Endodermal cell (in vitro differentiated cells): ENCODE measurements at regions not wholly inside any gene's neighbourhood (a gene's known extent, or its start where the extent isn't known, plus 50 kb on each side); places are given as distances from the start of the nearest gene placed in this dataset.

ENCODE experiments used
- DNase-seq: peaks from one replicate; pipeline ENCODE4 v3.0.0-alpha.2; 2017
- H3K27ac ChIP-seq: 2 replicates; pipeline ENCODE4 v1.5.1; 2013; ENCODE audit warnings: mild to moderate bottlenecking, low read depth, low read length, moderate library complexity
- H3K27me3 ChIP-seq: 2 replicates; pipeline ENCODE4 v1.6.1; 2013; ENCODE audit warnings: mild to moderate bottlenecking, low read length, moderate library complexity; ENCODE audit not compliant: insufficient read depth, control insufficient read depth, poor library complexity, severe bottlenecking
- H3K36me3 ChIP-seq: 2 replicates; pipeline ENCODE4 v1.7.0; 2013; ENCODE audit warnings: mild to moderate bottlenecking, low read length, moderate library complexity; ENCODE audit not compliant: control insufficient read depth, insufficient read depth
- H3K4me1 ChIP-seq: one replicate; pipeline ENCODE4 v1.7.0; 2013; ENCODE audit warnings: low read length; ENCODE audit not compliant: control insufficient read depth, insufficient read depth
- H3K4me3 ChIP-seq: 2 replicates; pipeline ENCODE4 v1.5.1; 2013; ENCODE audit warnings: mild to moderate bottlenecking, low read length, moderate library complexity
- H3K9ac ChIP-seq: 2 replicates; pipeline ENCODE4 v1.6.1; 2013; ENCODE audit warnings: mild to moderate bottlenecking, low read length, moderate library complexity; ENCODE audit not compliant: poor library complexity, severe bottlenecking; ENCODE audit errors: extremely low read depth
- H3K9me3 ChIP-seq: 2 replicates; pipeline ENCODE4 v1.6.1; 2013; ENCODE audit warnings: mild to moderate bottlenecking, low read length, moderate library complexity; ENCODE audit not compliant: control insufficient read depth
- H3K27ac Mint-ChIP-seq: 2 replicates; pipeline ENCODE4 v1.8.0; 2020; ENCODE audit warnings: mixed read lengths
- H3K27me3 Mint-ChIP-seq: 2 replicates; pipeline ENCODE4 v1.8.0; 2021; ENCODE audit warnings: mild to moderate bottlenecking, mixed read lengths; ENCODE audit not compliant: insufficient read depth
- H3K36me3 Mint-ChIP-seq: 2 replicates; pipeline ENCODE4 v1.8.0; 2020; ENCODE audit warnings: low read depth, mixed read lengths
- H3K4me1 Mint-ChIP-seq: 2 replicates; pipeline ENCODE4 v1.8.0; 2020; ENCODE audit warnings: mixed read lengths
- H3K4me3 Mint-ChIP-seq: 2 replicates; pipeline ENCODE4 v1.8.0; 2020; ENCODE audit warnings: mild to moderate bottlenecking, moderate library complexity, mixed read lengths
- H3K9me3 Mint-ChIP-seq: 2 replicates; pipeline ENCODE4 v1.8.0; 2020; ENCODE audit warnings: mild to moderate bottlenecking, mixed read lengths
- WGBS, 2 experiments: methylation state at CpG; one replicate each; pipeline versions ENCODE4 v1.1.5 to v1.1.7; 2013; ENCODE audit warnings: missing lambda C conversion rate in 2 of 2, mixed read lengths in 1 of 2; ENCODE audit not compliant: insufficient coverage in 1 of 2, insufficient read length in 1 of 2; 5-methylcytosine and 5-hydroxymethylcytosine counted together
- TF ChIP-seq, protein P1 (sequence below): fragments of 200-600 bp; sonication (generic); conservative IDR thresholded peaks from 2 replicates; pipeline ENCODE4 v1.5.0; 2021; ENCODE audit warnings: antibody characterized with exemption, mild to moderate bottlenecking

DNA sequence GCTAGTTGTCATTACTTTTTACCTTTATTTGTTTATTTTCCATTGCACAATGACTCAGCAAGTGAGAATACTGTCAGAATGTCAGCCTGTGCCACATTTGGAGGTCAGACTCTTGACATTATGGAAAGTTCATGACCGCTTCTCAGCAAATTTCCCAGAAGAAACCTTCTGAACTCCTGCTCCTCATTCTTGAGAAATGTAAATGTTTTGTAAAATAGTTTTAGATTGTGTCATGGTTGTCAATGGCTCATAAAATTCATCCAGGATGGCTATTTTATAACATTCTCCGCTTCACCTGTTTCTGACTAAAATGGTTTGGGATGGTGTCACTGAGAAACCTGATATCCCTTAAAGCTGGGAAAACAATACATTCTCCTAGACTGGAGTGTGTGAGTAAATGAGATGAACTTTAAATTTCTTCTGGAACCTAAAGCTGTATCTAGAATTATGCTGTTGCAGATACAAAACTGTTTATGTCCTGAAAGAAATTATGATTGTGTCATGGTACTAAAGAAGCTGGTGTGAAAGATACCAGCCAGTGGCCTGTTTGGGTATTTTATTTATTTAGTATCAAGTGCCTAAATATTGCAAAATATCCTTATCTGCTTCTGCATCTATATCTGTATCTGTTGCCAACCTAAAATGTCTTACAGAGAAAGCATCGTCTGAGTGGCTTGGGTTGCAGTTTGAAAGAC lies 671.7 kb downstream of the GATA3 start:
- Mint-ChIP-seq H3K9me3 (no peaks in the 10 kb centered on the region), H3K27ac (no peak overlapping the region), H3K27me3 (peaks cover 10% of the 10 kb centered on the region), H3K4me1 (no peaks in the 10 kb centered on the region), H3K36me3 (no peaks in the 10 kb centered on the region), H3K4me3 (no peak overlapping the region)
- H3K27ac ChIP-seq = no peak overlapping the region
- no peaks in the 10 kb centered on the region for H3K36me3 ChIP-seq
- TF ChIP-seq, protein P1, sequence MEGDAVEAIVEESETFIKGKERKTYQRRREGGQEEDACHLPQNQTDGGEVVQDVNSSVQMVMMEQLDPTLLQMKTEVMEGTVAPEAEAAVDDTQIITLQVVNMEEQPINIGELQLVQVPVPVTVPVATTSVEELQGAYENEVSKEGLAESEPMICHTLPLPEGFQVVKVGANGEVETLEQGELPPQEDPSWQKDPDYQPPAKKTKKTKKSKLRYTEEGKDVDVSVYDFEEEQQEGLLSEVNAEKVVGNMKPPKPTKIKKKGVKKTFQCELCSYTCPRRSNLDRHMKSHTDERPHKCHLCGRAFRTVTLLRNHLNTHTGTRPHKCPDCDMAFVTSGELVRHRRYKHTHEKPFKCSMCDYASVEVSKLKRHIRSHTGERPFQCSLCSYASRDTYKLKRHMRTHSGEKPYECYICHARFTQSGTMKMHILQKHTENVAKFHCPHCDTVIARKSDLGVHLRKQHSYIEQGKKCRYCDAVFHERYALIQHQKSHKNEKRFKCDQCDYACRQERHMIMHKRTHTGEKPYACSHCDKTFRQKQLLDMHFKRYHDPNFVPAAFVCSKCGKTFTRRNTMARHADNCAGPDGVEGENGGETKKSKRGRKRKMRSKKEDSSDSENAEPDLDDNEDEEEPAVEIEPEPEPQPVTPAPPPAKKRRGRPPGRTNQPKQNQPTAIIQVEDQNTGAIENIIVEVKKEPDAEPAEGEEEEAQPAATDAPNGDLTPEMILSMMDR = no peak
- H3K9me3 ChIP-seq = no peaks in the 10 kb centered on the region
- no peak overlapping the region for H3K4me3 ChIP-seq
- no peak for DNase-seq
- no peaks in the 10 kb centered on the region for H3K27me3 ChIP-seq
- H3K9ac ChIP-seq = no peak overlapping the region
- 94 to 100% methylated on average over 2 to 3 of the region's 3 CpGs for WGBS, 2 experiments
- H3K4me1 ChIP-seq = no peaks in the 10 kb centered on the region

DNA sequence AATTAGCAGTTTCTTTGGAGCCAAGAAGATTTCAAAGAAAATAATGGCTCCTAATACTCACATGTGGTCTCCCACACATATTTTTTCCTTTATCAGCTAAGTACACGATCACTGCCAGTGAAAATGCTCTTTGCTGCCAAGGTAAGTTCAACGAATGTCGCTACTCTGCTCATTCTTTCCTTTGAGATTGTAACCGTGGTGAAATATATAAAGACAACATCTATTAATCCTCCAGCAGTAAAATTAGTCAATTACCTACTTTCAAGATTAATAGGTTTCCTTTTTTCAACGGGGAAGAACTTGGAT lies 672.2 kb downstream of the GATA3 start:
- Histone ChIP-seq H3K27me3 (no peaks in the 10 kb centered on the region), H3K4me3 (no peak overlapping the region), H3K36me3 (no peaks in the 10 kb centered on the region), H3K4me1 (no peaks in the 10 kb centered on the region), H3K9me3 (no peaks in the 10 kb centered on the region), H3K9ac (no peak overlapping the region), H3K27ac (no peak overlapping the region)
- TF ChIP-seq, protein P1 = no peak
- Mint-ChIP-seq H3K36me3 (no peaks in the 10 kb centered on the region), H3K27me3 (peaks cover 4% of the 10 kb centered on the region), H3K27ac (no peak overlapping the region), H3K4me3 (no peak overlapping the region), H3K4me1 (no peaks in the 10 kb centered on the region), H3K9me3 (no peaks in the 10 kb centered on the region)
- 85 to 100% methylated on average over 1 to 5 of the region's 5 CpGs for WGBS, 2 experiments
- DNase-seq = no peak

DNA sequence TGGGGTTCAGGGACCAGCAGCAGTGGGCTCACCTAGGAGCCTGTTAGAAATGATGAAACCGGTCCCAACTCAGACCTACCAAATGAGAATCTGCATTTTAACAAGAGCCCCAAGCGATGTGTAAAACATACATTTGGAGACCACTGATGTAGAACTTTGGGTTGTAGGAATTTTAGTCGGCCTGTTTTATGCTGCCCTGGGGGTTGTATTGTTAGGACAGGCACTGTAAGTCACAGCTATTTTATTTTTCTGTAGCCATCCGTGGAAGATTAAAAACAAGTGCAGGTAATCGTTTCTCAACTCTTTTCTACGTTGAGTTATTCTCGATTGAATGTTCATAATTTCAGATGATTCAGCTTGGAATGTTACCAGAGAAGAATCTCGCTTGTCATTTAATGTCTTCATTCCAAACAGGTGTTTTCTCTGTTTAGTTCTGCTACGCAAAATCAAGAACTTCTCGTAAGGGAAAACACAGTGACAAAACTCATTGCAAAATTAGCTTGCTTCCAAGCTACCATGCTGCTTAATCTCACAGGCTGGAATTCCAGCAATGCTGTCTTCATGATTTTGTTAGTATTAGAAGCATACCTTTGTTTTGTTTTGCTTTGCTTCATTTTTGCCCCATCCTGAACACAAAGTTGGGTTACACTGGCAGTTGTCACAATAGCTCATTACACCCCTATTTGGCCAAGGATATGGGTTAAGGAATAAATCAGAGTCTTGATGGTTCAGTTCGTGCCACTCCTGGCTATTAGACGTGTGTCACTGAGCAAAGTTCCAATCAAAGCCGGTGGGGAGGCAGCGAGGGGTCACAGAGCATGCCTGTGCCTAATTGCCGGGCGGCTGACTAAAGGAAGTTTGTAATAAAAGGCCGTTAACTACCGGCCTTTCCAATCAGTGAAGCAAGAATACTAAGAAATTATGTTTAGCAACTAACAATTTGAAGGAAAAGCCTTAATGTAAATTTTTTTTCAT lies 676.9 kb downstream of the GATA3 start:
- WGBS, 2 experiments = 87 to 93% methylated on average over 11 to 18 of the region's 18 CpGs
- Mint-ChIP-seq H3K9me3 (no peaks in the 10 kb centered on the region), H3K4me1 (no peaks in the 10 kb centered on the region), H3K27ac (peak overlapping the region; percentile 1), H3K27me3 (no peaks in the 10 kb centered on the region), H3K4me3 (no peak overlapping the region), H3K36me3 (no peaks in the 10 kb centered on the region)
- Histone ChIP-seq H3K27ac (no peak overlapping the region), H3K36me3 (no peaks in the 10 kb centered on the region), H3K4me1 (no peaks in the 10 kb centered on the region), H3K4me3 (no peak overlapping the region), H3K9me3 (no peaks in the 10 kb centered on the region), H3K27me3 (no peaks in the 10 kb centered on the region), H3K9ac (no peak overlapping the region)
- TF ChIP-seq, protein P1 = no peak
- DNase-seq = no peak
